NB4 (cell line): ENCODE measurements at regions not wholly inside any gene's neighbourhood (a gene's known extent, or its start where the extent isn't known, plus 50 kb on each side); places are given as distances from the start of the nearest gene placed in this dataset.

Experiments used
- CTCF ChIP-seq: IDR thresholded peaks from one replicate; pipeline ENCODE4 v1.5.1; 2012; ENCODE audit warnings: low read depth, low read length
- POLR2A ChIP-seq: IDR thresholded peaks from 2 replicates; pipeline ENCODE4 v1.6.1; 2011; ENCODE audit warnings: mild to moderate bottlenecking; ENCODE audit not compliant: insufficient read length; ENCODE audit errors: extremely low read depth
- TF ChIP-seq, protein P1 (sequence below): IDR thresholded peaks from 2 replicates; pipeline ENCODE4 v1.6.1; 2011; ENCODE audit warnings: low read depth, low read length

GRCh38 chr4:101711590-101712260, 78.8 kb upstream of the BANK1 start:
- TF ChIP-seq POLR2A (no peak), CTCF (no peak)
- TF ChIP-seq, protein P1, sequence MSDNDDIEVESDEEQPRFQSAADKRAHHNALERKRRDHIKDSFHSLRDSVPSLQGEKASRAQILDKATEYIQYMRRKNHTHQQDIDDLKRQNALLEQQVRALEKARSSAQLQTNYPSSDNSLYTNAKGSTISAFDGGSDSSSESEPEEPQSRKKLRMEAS = no peak
